Stimulated activated naive CD4-positive, alpha-beta T cell treated with Interleukin-2 at 50 U/mL for 16 hours (primary cell): ENCODE measurements at regions not wholly inside any gene's neighbourhood (a gene's known extent, or its start where the extent isn't known, plus 50 kb on each side); places are given as distances from the start of the nearest gene placed in this dataset.
"Not testable (repeated sequence)": the region's sequence is repeated elsewhere in the genome, so short reads cannot be mapped to it uniquely, and the experiment has no call there.

ENCODE experiments used
- DNase-seq: peaks from one replicate; lab custom pipeline; 2025; lab: John Stamatoyannopoulos, UW

DNA sequence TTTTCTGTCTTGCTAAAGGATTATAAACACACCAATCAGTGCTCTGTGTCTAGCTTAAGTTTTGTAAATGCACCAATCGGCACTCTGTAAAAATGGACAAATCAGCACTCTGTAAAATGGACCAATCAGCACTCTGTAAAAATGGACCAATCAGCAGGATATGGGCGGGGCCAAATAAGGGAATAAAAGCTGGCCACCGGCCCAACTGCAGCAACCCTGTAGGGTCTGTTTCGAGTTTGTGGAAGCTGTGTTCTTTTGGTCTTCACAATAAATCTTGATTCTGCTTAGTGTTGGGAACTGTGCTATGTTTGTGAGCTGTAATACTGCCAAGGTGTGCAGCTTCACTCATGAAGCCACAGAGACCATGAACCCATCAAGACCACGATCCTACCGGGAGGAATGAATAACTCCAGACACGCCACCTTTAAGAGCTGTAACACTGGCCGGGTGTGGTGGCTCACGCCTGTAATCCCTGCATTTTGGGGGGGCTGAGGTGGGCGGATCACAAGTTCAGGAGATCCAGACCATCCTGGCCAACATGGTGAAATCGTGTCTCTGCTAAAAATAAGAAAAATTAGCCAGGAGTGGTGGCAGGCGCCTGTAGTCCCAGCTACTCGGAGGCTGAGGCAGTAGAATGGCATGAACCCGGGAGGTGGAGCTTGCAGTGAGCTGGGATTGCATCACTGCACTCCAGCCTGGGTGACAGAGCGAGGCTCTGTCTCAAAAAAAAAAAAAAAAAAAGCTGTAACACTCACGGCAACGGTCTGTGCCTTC, 133.0 kb upstream of the GDF10 start:
- DNase-seq: not testable (repeated sequence)

GRCh38 chr10:47167591-47167990, 132.4 kb upstream of the GDF10 start:
- no peak for DNase-seq

- DNase-seq: no peak
Measured at GRCh38 chr10:47169581-47169980, 130.4 kb upstream of the GDF10 start.

DNA sequence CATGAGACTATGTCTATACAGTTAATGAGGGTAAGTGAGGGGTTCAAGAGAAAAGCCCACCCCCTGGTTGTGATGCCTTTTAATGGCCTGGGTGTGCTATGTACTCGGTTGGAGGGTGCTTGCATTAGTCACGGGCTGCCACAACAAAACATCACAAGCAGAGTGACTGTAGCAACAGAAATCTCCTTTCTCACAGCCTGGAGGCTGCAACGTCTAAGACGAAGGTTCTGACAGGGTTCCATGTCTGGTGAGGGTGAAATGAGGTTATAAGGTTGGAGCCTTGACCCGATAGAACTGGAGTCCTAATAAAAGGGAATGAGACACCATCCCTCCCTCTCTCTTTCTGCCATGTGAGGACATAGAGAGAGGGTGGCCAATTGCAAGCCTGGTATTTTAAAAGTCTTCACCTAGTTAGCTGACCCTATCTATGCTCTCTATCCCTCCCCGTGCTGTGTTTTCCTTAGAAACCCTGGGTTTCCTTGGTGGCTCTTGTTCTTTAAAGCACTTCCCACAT, 126.0 kb upstream of the GDF10 start:
- DNase-seq: no peak

- DNase-seq: no peak
Measured at GRCh38 chr10:47175181-47176123, 124.5 kb upstream of the GDF10 start.

- no peak for DNase-seq
Measured at GRCh38 chr10:47176206-47176902, 123.6 kb upstream of the GDF10 start.

GRCh38 chr10:47176903-47177868, 122.8 kb upstream of the GDF10 start:
- no peak for DNase-seq

DNA sequence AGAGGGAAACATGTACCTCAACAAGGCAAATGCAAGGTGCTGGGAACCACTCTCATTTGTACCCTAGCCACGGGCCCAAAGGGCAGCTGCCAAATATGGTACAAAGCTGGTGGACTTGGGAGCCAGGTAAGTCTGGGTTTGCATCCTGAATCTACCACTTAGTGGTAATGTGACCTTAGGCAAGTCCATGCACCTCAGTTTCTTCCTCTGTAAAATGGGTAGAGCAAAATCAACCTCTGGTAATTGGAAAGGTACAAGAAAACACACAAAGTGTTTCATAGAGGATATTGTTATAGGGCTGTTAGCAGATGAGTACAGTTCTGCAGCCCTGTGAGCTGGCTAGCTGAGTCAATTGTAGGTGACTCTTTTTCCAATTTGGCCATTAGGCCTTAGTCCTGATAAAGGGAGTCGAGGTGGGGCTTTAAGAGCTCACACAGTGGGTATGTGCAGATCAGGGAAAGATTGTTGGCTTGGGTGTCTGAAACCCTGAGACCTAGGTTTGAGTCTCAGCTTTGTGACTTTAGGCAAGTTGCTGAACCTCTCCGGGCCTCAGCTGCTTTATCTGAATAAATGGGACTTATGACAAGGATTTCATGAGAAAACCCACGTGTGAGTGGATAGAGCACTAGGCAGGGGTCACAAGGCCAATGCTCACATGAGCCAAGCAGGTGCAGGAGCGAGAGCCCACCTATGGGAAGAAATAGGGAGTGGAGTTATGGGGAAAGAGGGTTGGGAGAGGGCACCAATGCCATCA, 121.3 kb upstream of the GDF10 start:
- DNase-seq: no peak

DNA sequence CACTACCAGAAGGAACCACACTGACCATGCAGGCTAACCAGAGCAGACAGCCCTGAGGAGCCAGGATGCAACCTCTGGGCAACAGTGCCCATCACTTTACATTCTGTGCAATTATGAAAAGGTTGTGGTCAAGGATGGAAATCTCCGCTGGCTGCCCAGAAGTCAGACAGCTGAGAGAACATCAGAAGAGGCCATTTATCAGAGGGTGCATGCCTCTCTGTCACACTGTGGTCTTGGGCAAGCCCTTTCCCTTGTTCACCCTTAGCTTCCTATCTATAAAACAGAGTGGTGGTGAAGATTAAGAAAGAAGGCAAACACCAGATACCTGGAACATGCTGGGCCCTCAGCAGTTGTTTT, 120.7 kb upstream of the GDF10 start:
- no peak for DNase-seq

DNA sequence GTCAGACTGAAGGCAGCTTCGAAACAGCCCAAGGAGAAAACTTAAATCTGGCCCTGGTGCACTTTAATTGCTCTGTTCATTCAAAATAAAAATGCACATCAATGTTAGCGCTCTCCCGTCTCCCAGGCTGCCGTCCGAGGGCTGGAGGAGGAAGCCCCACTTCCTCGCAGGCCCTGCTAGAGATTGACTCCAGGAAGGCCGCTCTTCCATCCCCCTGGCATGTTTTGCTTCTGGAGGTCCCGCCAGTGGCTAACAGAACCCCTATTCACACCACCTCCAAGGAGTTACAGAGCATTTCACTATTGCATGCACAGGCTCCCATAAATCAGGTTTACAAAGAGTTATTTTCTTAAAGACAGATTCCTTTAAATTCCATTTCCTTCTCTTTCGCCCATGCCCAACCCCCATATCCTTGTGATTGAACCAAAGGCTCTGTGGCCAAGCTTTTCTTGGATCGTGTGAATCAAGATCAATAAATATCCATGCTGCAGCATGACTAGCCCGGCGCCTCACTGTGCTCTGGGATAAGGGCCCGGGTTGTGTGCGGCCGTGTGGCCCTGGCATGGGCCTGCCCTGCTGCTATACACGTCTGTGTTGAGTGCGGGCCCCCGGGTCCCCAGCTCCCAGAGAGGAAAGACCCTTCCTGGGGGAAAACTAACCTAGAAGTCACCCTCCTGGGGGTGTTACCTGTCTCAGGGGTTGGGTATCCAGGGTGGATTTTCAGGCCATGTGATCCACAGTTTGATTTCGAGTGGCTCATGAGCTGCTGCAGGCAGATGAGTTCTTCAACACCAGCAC, 118.7 kb upstream of the GDF10 start:
- no peak for DNase-seq

DNA sequence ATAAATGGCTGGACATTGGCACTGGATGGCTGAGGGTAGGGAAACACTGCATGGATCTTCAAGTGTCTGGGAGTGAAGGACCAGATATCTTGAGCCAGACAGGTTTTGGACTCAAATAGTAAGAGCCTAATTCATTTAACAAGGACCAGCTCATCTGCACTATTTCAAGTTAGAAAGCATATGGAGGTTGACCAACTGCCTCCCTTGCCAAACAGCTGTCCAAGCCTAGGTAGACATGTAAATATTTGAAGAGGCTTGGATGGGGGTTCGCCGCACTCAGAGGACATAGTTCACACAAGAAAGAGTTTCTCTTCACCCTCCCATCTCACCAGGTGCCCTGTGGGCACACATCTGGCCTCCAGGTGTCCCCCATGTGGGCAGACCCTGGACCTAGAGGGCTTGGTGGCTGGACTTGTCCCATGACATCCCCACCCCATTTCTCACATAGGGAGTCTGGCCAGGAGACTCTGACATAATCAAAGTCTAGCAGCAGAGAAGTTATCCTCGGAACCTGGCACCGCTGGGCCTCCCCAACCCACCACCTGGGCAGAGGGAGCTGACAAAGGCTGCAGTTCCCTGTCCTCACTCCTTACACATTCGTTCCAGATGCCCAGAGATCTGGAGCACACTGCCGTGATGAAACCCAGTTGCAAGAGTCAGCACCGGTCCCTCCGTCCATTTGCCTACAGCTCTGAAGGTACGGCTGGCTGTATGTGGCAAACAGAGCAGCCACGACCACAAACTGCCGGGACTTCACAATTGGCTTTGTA, 116.9 kb upstream of the GDF10 start:
- DNase-seq: no peak

DNA sequence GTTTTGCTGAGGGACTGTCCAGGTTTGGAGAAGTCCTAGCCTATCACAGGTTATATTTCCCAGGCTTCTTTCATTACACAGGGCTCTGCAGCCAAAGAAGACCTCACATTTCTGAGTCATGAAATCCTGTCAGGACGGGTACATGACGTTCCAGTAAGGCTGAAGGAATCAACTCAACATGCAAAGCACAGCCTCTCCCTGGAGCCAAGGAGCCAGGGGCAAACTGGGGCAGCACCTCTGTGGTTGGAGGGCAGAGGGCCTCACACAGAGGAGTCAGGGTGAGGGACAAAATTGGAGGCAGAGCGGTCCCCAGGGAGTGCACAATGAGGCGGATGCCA, 116.3 kb upstream of the GDF10 start:
- DNase-seq: no peak

- no peak for DNase-seq
Measured at GRCh38 chr10:47184273-47184672, 115.7 kb upstream of the GDF10 start.

GRCh38 chr10:47184724-47185330, 115.2 kb upstream of the GDF10 start:
- DNase-seq: no peak

GRCh38 chr10:47186941-47187340, 113.1 kb upstream of the GDF10 start:
- no peak for DNase-seq

GRCh38 chr10:47187592-47187991, 112.4 kb upstream of the GDF10 start:
- no peak for DNase-seq

DNA sequence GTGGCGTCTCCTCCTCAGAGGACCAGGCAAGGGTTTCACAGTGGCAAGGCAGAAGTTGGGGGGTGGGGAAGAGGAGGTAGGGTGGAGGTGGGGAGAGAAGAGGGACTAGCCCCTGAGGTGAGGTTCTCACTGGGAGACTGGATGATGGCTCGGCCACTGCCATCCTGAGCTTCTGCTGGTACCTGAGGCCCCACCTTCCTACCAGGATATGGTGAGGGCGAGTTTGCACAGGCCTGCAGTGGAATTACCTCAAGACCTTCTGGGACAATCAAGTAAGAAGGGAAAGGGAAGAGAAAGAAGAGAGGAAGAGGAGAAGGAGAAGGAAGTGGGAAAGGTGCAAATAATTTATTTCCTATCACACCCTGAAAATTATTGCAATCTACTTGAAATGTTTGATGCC, 111.8 kb upstream of the GDF10 start:
- no peak for DNase-seq

- no peak for DNase-seq
Measured at GRCh38 chr10:47189802-47190201, 110.2 kb upstream of the GDF10 start.

- no peak for DNase-seq
Measured at GRCh38 chr10:47190301-47190700, 109.7 kb upstream of the GDF10 start.
